Choroid plexus epithelial cell (primary cell): ENCODE measurements at regions not wholly inside any gene's neighbourhood (a gene's known extent, or its start where the extent isn't known, plus 50 kb on each side); places are given as distances from the start of the nearest gene placed in this dataset.

Source experiments
- DNase-seq: peaks from one replicate; pipeline ENCODE4 v3.0.0-alpha.2; 2010; ENCODE audit warnings: low read depth
- H3K4me3 ChIP-seq: 2 replicates; pipeline ENCODE4 v1.5.1; 2011; ENCODE audit warnings: low read depth, mild to moderate bottlenecking, control low read depth, low read length, moderate library complexity
- TF ChIP-seq, protein P1 (sequence below): conservative IDR thresholded peaks from 2 replicates; pipeline ENCODE4 v1.5.1; 2011; ENCODE audit warnings: low read depth, mild to moderate bottlenecking, control low read depth, inconsistent platforms, low read length, moderate library complexity

DNA sequence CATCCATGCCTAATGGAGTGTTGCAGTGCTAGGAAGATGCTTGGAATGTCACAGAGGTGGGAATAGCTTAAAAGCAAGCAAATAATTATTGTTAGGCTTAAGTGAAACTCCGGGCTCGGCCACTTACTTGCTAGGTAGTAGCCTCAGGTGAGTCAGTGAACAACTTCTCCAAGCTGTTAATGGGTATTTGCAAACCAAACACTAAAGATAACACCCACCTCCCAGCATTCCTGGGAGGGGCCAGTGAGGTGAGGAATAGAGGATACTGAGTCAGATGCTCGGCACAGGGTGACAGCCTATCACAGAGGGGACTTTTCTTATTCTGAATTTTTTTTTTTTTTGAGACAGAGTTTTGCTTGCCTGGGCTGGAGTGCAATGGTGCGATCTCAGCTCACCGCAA, 151.2 kb upstream of the RFLNA start:
- no peak overlapping the region for H3K4me3 ChIP-seq
- TF ChIP-seq, protein P1, sequence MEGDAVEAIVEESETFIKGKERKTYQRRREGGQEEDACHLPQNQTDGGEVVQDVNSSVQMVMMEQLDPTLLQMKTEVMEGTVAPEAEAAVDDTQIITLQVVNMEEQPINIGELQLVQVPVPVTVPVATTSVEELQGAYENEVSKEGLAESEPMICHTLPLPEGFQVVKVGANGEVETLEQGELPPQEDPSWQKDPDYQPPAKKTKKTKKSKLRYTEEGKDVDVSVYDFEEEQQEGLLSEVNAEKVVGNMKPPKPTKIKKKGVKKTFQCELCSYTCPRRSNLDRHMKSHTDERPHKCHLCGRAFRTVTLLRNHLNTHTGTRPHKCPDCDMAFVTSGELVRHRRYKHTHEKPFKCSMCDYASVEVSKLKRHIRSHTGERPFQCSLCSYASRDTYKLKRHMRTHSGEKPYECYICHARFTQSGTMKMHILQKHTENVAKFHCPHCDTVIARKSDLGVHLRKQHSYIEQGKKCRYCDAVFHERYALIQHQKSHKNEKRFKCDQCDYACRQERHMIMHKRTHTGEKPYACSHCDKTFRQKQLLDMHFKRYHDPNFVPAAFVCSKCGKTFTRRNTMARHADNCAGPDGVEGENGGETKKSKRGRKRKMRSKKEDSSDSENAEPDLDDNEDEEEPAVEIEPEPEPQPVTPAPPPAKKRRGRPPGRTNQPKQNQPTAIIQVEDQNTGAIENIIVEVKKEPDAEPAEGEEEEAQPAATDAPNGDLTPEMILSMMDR, result no peak
- no peak for DNase-seq

DNA sequence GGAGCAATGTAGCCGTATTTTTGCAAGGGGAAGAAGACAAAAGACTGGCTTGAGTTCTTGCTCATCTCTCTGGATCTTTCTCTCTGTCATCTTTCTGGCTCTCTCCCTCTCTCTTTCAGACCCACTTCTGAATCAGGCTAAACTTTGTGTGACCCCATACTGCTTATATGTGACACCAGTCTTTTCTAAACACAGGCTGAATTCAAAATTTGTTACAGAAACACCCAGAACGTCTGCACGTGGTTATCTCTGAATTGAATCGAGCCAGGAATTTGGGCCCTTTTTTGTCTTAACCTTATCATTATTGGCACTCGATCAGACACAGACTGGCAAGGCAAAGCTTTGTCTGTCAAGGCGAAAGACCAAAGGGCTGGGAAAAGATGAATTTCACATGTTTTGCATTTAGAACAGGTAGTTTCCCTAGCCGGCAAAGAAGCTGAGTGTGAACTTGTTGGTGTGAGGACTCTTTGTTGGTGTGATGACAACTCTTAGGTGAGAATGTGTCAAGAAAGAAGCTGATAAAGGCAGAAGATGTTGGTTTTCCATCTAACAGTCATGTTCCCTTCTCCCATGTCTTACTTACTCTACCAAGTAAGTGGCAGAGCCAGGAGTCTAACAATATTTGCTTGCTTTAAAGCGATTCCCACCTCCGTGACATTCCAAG, 150.2 kb upstream of the RFLNA start:
- TF ChIP-seq, protein P1, result no peak

GRCh38 chr12:124147027-124147426, 147.9 kb upstream of the RFLNA start:
- TF ChIP-seq, protein P1, result no peak

More for the DNA sequence above, 150.2 kb upstream of the RFLNA start:
- H3K4me3 ChIP-seq, result no peak overlapping the region
- no peak for DNase-seq

DNA sequence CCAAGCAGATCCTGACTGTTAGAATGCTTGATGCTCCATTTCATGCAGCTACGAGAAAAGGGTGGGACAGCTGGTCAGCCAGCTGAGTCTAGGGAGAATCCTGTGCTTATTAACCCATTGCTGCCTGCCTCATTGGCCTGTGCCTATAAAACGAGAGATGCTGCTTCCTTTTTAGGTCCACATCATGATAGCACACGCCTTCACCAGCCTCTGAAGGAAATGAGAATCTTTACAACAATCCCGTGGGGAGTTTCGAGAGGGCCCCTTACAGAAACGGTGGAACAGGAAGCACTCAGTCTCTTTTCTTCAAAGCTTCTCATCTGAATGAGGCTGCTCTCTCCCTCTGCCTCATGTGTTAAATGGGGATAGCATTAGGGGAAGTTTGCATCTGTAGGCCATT, 147.3 kb upstream of the RFLNA start:
- no peak overlapping the region for H3K4me3 ChIP-seq
- TF ChIP-seq, protein P1, result no peak
- DNase-seq, result no peak

More at GRCh38 chr12:124147027-124147426, 147.9 kb upstream of the RFLNA start:
- no peak overlapping the region for H3K4me3 ChIP-seq
- no peak for DNase-seq

DNA sequence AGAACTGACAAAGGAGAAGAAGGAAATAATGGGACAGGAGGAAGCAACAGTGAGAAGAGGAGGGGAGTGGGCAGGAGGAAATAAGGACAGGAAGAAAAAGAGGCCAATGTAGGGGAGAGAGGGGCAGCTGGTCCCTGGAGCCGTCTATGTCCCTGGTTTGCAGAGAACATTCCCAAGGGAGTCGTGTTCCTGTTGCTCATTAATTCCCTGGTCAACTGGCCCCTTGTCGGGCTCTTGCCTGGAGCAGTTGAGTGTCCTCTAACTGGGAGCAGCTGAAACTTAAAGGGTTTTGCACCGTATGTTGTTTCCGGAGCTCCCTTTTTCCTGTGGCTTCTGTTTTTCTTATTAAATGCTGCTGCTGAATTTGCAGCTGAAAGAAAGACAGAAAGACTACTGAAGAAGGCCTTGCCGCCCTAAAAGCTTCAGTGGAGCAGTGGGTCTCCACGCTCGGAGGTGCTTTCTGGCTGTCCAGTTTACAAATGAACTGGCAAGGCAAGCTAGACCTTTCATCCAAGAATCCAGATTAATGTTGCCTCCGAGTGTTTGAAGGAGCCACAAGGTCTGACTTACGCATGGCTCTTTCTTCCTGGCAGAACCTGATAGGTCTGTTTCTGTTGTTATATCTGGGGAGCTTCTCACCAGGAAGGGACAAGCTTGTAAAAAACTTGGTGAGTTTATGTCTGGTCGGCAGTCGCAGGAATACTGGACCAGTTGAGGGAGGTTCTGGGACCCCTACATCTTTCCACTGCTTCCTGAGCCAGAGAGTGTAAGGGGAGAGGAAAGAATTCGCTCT, 146.2 kb upstream of the RFLNA start:
- TF ChIP-seq, protein P1, result no peak
- H3K4me3 ChIP-seq, result no peak overlapping the region
- no peak for DNase-seq

- TF ChIP-seq, protein P1, result no peak
- no peak for DNase-seq
- H3K4me3 ChIP-seq, result no peak overlapping the region
These were observed 145.6 kb upstream of the RFLNA start for GRCh38 chr12:124149287-124149686.
